Vagina (tissue), 2 donors: ENCODE measurements at regions not wholly inside any gene's neighbourhood (a gene's known extent, or its start where the extent isn't known, plus 50 kb on each side); places are given as distances from the start of the nearest gene placed in this dataset.

Source experiments
- DNase-seq, 2 donors: peaks; one replicate each; pipeline ENCODE4 v3.0.0-alpha.2; 2017; ENCODE audit errors: extremely low spot score in 2 of 2
- H3K27ac ChIP-seq: fragments of 200-600 bp; sonication (generic); one replicate; pipeline ENCODE4 v1.5.1; 2019
- H3K27me3 ChIP-seq: fragments of 200-600 bp; sonication (generic); one replicate; pipeline ENCODE4 v1.5.1; 2019
- H3K36me3 ChIP-seq, 2 donors: fragments of 200-600 bp; sonication (generic); one replicate each; pipeline ENCODE4 v1.5.1; 2017 to 2019
- H3K4me1 ChIP-seq: fragments of 200-600 bp; sonication (generic); one replicate; pipeline ENCODE4 v1.5.1; 2019
- H3K4me3 ChIP-seq, 2 donors: fragments of 200-600 bp; sonication (generic); 1 replicate in 1 of 2; 2 replicates in 1 of 2; pipeline ENCODE4 v1.5.1; 2016 to 2019
- H3K9me3 ChIP-seq: fragments of 200-600 bp; sonication (generic); one replicate; pipeline ENCODE4 v1.5.1; 2019
- CTCF ChIP-seq, 3 experiments: fragments of 450-650 bp in 2 of 3; fragments of 200-600 bp in 1 of 3; sonication (generic) in 1 of 3; IDR thresholded peaks; one replicate each; pipeline ENCODE4 v1.5.1; 2017 to 2019; ENCODE audit warnings: antibody characterized with exemption in 3 of 3, mild to moderate bottlenecking in 2 of 3, moderate library complexity in 2 of 3
- POLR2A ChIP-seq, 2 donors: fragments of 450-650 bp; IDR thresholded peaks; one replicate each; pipeline ENCODE4 v1.6.1; 2017; ENCODE audit warnings: antibody characterized with exemption in 2 of 2, mild to moderate bottlenecking in 2 of 2, moderate library complexity in 2 of 2
- POLR2AphosphoS5 ChIP-seq, 2 donors: sonication (generic); formaldehyde crosslinking; IDR thresholded peaks; one replicate each; pipeline ENCODE4 v1.9.0; 2017; ENCODE audit warnings: antibody characterized with exemption in 2 of 2, mild to moderate bottlenecking in 2 of 2, low read depth in 1 of 2; ENCODE audit not compliant: insufficient read depth in 1 of 2
- intact Hi-C: fragments of 100-400 bp; cut with DNase I; formaldehyde crosslinking; loops from one replicate; pipeline ENCODE4 v1.15.1; 2023

GRCh38 chr10:3981300-3981699 lies 196.3 kb upstream of the KLF6 start:
- intact Hi-C loops = no loop called here
- TF ChIP-seq CTCF (IDR thresholded peaks at IDR 0.05) = no peak
- TF ChIP-seq POLR2A (IDR thresholded peaks at IDR 0.05) = no peak
- TF ChIP-seq POLR2AphosphoS5 (IDR thresholded peaks at IDR 0.05; ENCODE audit: insufficient read depth in 1 of 2, low read depth in 1 of 2) = no peak
- H3K9me3 ChIP-seq = no peaks in the 10 kb centered on the region
- H3K27me3 ChIP-seq = no peaks in the 10 kb centered on the region
- DNase-seq = no peak
- H3K27ac ChIP-seq = no peak overlapping the region
- H3K4me1 ChIP-seq = peaks cover 10% of the 10 kb centered on the region
- H3K4me3 ChIP-seq = no peak overlapping the region
- no peaks in the 10 kb centered on the region for H3K36me3 ChIP-seq

- H3K36me3 ChIP-seq = no peaks in the 10 kb centered on the region
- intact Hi-C loops = no loop called here
- no peak for DNase-seq
- TF ChIP-seq POLR2A (IDR thresholded peaks at IDR 0.05) = no peak
- no peak for TF ChIP-seq CTCF (IDR thresholded peaks at IDR 0.05)
- no peak for TF ChIP-seq POLR2AphosphoS5 (IDR thresholded peaks at IDR 0.05; ENCODE audit: insufficient read depth in 1 of 2, low read depth in 1 of 2)
- H3K9me3 ChIP-seq = no peaks in the 10 kb centered on the region
- no peak overlapping the region for H3K27ac ChIP-seq
- H3K27me3 ChIP-seq = no peaks in the 10 kb centered on the region
- peaks cover 10% of the 10 kb centered on the region for H3K4me1 ChIP-seq
- H3K4me3 ChIP-seq = no peak overlapping the region
Measured at GRCh38 chr10:3980660-3981059, 195.7 kb upstream of the KLF6 start.

GRCh38 chr10:3980144-3980543 lies 195.1 kb upstream of the KLF6 start:
- Histone ChIP-seq H3K4me3 (no peak overlapping the region), H3K27me3 (no peaks in the 10 kb centered on the region), H3K27ac (no peak overlapping the region), H3K36me3 (no peaks in the 10 kb centered on the region), H3K4me1 (peaks cover 10% of the 10 kb centered on the region), H3K9me3 (no peaks in the 10 kb centered on the region)
- TF ChIP-seq POLR2A (IDR thresholded peaks at IDR 0.05) (no peak), CTCF (IDR thresholded peaks at IDR 0.05) (no peak), POLR2AphosphoS5 (IDR thresholded peaks at IDR 0.05; ENCODE audit: insufficient read depth in 1 of 2, low read depth in 1 of 2) (no peak)
- no peak for DNase-seq
- intact Hi-C loops = no loop called here

GRCh38 chr10:3978761-3979160 lies 193.8 kb upstream of the KLF6 start:
- no peak overlapping the region for H3K4me3 ChIP-seq
- peaks cover 10% of the 10 kb centered on the region for H3K4me1 ChIP-seq
- intact Hi-C loops = no loop called here
- TF ChIP-seq POLR2A (IDR thresholded peaks at IDR 0.05) (no peak), POLR2AphosphoS5 (IDR thresholded peaks at IDR 0.05; ENCODE audit: insufficient read depth in 1 of 2, low read depth in 1 of 2) (peak in 1 of 2 donors; percentile 79), CTCF (IDR thresholded peaks at IDR 0.05) (no peak)
- DNase-seq = no peak
- H3K36me3 ChIP-seq = no peaks in the 10 kb centered on the region
- H3K27me3 ChIP-seq = no peaks in the 10 kb centered on the region
- H3K9me3 ChIP-seq = no peaks in the 10 kb centered on the region
- no peak overlapping the region for H3K27ac ChIP-seq

GRCh38 chr10:3978174-3978573 lies 193.2 kb upstream of the KLF6 start:
- no peak overlapping the region for H3K4me3 ChIP-seq
- no peak for DNase-seq
- peaks cover 10% of the 10 kb centered on the region for H3K4me1 ChIP-seq
- H3K9me3 ChIP-seq = no peaks in the 10 kb centered on the region
- intact Hi-C loops = no loop called here
- no peak overlapping the region for H3K27ac ChIP-seq
- no peaks in the 10 kb centered on the region for H3K36me3 ChIP-seq
- no peak for TF ChIP-seq POLR2AphosphoS5 (IDR thresholded peaks at IDR 0.05; ENCODE audit: insufficient read depth in 1 of 2, low read depth in 1 of 2)
- TF ChIP-seq CTCF (IDR thresholded peaks at IDR 0.05) = no peak
- no peak for TF ChIP-seq POLR2A (IDR thresholded peaks at IDR 0.05)
- no peaks in the 10 kb centered on the region for H3K27me3 ChIP-seq
